A549 (cell line): ENCODE measurements at regions not wholly inside any gene's neighbourhood (a gene's known extent, or its start where the extent isn't known, plus 50 kb on each side); places are given as distances from the start of the nearest gene placed in this dataset.

ENCODE experiments used
- CTCF ChIP-seq: fragments of >200 bp; sonication (Bioruptor Twin); formaldehyde crosslinking; IDR thresholded peaks from 3 replicates; pipeline ENCODE4 v1.5.1; 2016
- EHMT2 ChIP-seq: fragments of 200-600 bp; sonication (generic); IDR thresholded peaks from 2 replicates; pipeline ENCODE4 v1.6.1; 2016; ENCODE audit warnings: antibody characterized with exemption, low read depth, mild to moderate bottlenecking, moderate library complexity
- EP300 ChIP-seq, 2 experiments: fragments of >200 bp; sonication (Bioruptor Twin); formaldehyde crosslinking; IDR thresholded peaks; 2 replicates in 1 of 2; 3 replicates in 1 of 2; pipeline ENCODE4 v1.6.1; 2016 to 2017
- ESRRA ChIP-seq: fragments of 150-350 bp; IDR thresholded peaks from 2 replicates; pipeline ENCODE4 v1.6.1; 2014; ENCODE audit warnings: mild to moderate bottlenecking, low read length, borderline replicate concordance
- KDM1A ChIP-seq: fragments of 200-600 bp; sonication (generic); IDR thresholded peaks from 2 replicates; pipeline ENCODE4 v1.6.1; 2016; ENCODE audit warnings: low read depth, mild to moderate bottlenecking
- RARB ChIP-seq: fragments of 250-450 bp; sonication (Bioruptor Pico); IDR thresholded peaks from 2 replicates; pipeline ENCODE4 v1.8.0; 2021; ENCODE audit warnings: mild to moderate bottlenecking, moderate library complexity
- SMC3 ChIP-seq: fragments of >200 bp; sonication (Bioruptor Twin); formaldehyde crosslinking; IDR thresholded peaks from 3 replicates; pipeline ENCODE4 v1.6.1; 2018; ENCODE audit warnings: inconsistent platforms
- TF ChIP-seq, protein P1 (sequence below): fragments of 450-650 bp; IDR thresholded peaks from 2 replicates; pipeline ENCODE4 v1.6.1; 2014; ENCODE audit warnings: antibody characterized with exemption

DNA sequence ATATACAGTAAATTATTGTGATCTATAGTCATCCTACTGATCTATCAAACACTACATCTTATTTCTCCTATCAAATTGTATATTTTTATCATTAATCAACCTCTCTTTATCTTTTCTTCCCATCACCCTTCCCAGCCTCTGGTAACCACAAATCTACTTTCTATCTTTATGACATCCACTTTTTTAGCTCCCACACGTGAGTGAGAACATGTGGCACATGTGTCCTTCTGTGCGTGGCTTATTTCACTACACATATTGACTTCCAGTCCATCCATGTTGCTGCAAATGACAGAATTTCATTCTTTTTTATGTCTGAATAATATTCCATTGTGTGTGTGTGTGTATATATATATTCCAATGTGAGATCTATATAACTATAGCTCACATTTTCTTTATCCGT, 67.8 kb upstream of the TBX5 start:
- no peak for TF ChIP-seq RARB (CRISPR knock-in tag)
- no peak for TF ChIP-seq EP300 (IDR thresholded peaks at IDR 0.05)
- TF ChIP-seq SMC3 = no peak
- no peak for TF ChIP-seq EHMT2
- TF ChIP-seq CTCF = no peak
- no peak for TF ChIP-seq ESRRA
- TF ChIP-seq KDM1A = no peak
- TF ChIP-seq, protein P1, sequence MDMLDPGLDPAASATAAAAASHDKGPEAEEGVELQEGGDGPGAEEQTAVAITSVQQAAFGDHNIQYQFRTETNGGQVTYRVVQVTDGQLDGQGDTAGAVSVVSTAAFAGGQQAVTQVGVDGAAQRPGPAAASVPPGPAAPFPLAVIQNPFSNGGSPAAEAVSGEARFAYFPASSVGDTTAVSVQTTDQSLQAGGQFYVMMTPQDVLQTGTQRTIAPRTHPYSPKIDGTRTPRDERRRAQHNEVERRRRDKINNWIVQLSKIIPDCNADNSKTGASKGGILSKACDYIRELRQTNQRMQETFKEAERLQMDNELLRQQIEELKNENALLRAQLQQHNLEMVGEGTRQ = no peak
